Activated effector memory CD4-positive, alpha-beta T cell treated with Interleukin-2 at 50 U/mL for 16 hours (primary cell): ENCODE measurements at regions not wholly inside any gene's neighbourhood (a gene's known extent, or its start where the extent isn't known, plus 50 kb on each side); places are given as distances from the start of the nearest gene placed in this dataset.
"Not testable (repeated sequence)": the region's sequence is repeated elsewhere in the genome, so short reads cannot be mapped to it uniquely, and the experiment has no call there.

Source experiments
- DNase-seq: peaks from one replicate; pipeline ENCODE4 v3.0.0-alpha.2; 2020

DNA sequence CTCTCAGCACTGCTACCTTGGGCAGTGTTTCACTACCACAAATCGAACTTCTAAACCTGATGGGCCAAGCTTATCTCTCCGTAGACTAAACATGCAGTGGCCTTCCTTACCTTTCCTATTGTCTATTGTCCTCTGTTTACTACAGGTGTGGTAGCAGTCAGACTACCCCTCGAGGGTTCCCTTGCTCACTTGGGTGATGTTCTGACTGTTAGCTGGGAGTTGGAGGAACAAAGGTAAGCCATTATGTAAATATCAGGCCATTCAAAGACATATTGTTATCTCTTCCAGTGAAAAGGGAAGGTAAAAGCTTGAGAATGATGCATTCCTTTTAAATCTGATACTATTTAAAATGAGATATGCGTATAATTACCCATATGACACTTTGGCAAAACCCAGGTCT is 828.3 kb upstream of the EEF2KMT start:
- DNase-seq = no peak

DNA sequence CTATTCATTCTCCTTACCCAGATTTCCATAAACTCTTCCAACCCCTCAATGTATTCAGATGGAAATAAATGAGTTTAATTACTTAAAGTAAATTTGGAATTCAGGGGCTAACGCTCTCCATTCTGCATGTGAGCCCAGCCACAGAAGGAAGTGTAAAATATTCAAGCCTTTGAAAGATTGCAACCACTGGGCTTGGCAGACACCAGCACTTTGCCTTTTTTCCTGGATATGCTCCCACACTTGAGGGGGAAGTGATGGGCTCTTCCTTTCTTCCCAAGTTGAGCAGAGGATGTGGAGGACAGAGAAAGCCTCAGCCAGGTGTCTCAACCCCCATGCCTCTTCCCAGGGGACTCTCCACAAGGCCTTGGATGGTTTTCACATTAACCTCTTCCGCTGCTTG is 825.1 kb upstream of the EEF2KMT start:
- DNase-seq = no peak

- no peak for DNase-seq
These were observed 821.1 kb upstream of the EEF2KMT start for GRCh38 chr16:5918567-5919130.

- no peak for DNase-seq
These were observed 820.0 kb upstream of the EEF2KMT start for GRCh38 chr16:5917436-5918195.

DNA sequence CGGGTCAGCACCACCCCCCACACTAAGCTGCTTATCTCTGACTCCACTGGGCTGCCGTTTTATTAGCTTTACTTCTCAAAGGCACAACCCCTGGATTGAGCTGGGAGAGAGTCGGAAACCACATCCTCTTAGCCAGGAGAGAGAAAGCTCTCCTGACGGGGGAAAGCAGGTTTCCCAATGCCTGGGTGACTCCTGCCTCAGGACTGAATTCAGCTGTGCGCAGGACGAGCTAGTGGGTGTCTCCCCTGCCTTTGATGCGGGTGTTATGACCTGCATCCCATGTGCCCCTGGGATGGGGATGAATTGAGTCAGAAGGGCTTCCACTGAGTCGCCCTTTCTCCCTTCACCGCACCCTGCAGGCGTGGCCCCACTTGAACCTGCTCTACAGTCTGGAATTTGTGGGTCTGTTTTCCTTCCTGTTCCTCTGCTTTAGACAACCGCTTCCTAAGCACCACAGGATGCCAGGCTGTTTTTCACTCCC is 819.2 kb upstream of the EEF2KMT start:
- no peak for DNase-seq

DNA sequence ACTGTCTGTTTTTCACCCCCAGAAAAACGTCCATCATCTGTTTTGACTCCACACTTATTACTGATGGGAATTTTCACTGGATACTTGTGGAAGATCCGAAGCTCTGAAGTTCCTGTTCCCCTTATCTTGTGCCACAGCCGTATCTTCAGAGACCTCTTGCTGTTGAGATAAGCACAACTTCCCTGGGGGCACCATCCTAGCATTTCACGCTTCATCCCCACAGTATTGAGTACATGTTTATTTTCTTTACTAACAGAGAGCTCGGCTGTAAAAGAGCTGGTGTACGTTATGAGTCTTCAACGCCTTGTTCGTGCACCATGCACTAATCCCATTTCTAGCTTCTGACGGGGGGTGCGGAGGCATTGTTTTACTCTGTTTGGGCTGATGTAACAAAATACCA is 813.6 kb upstream of the EEF2KMT start:
- no peak for DNase-seq

DNA sequence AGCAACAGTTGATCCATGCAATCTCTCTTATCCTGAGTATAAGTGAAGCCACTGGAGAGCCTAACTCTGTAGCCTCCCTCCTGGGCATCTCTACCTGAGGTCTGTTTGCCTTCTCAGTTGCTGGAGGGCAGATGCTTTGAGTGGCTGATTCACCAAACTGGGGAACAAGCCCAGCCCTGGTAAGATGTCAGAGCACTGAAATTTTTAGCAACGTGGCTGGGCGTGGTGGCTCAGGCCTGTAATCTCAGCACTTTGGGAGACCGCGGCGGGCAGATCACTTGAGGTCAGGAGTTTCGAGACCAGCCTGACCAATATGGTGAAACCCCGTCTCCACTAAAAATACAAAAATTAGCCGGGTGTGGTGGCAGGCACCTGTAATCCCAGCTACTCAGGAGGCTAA is 812.0 kb upstream of the EEF2KMT start:
- not testable (repeated sequence) for DNase-seq

DNA sequence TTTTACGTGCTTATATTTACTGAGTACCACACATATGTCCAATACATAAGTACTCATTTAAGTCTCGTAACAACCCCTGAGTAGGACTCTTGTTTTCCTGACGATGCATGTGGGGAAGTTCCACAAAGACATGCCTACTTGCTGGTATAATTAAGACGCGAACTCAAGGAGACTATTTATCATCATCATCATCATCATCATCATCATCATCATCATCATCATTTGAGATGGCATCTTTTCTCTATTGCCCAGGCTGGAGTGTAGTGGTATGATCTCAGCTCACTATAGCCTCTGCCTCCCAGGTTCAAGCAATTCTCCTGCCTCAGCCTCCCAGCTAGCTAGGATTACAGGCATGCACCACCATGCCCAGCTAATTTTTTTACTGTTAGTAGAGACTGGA is 809.9 kb upstream of the EEF2KMT start:
- DNase-seq = no peak

DNA sequence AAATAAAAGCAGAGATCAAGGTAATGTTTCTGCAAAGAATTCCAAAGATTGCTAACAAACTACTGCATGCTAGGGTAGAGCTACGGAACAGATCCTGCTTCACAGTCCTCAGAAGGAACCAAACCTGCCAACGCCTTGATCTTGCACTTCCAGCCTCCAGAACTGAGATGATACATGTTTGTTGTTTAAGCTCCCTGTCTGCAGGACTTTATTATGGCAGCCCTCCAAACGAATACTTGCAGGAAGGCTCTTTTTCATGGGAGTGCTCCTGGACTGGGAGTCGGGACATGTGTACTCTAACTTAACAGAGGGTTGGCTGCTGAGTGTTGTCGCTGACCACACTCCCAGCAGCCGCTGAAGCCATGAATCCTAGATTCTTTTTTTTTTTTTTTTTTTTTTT is 808.8 kb upstream of the EEF2KMT start:
- no peak for DNase-seq

GRCh38 chr16:5905935-5906334 is 808.3 kb upstream of the EEF2KMT start:
- no peak for DNase-seq

GRCh38 chr16:5903832-5904231 is 806.2 kb upstream of the EEF2KMT start:
- DNase-seq = no peak

DNA sequence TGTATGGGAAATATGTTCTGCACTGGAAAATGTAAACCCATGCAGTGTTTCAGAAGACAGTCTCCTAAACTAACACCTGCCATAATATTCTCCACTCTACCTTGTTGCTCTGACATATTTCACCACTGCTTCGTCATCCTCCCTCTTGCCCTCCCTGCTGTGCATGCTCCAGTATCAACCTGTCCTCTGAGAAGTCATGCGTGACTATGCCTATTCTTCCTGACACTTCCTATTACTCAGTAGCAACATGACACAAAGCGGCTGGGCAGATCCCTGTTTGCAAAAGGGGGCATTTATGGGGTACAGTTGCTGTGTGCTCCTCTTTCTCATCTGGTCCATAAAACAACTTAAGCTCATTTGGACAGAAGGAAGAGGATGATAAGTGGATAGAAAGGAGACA is 805.6 kb upstream of the EEF2KMT start:
- DNase-seq = no peak

DNA sequence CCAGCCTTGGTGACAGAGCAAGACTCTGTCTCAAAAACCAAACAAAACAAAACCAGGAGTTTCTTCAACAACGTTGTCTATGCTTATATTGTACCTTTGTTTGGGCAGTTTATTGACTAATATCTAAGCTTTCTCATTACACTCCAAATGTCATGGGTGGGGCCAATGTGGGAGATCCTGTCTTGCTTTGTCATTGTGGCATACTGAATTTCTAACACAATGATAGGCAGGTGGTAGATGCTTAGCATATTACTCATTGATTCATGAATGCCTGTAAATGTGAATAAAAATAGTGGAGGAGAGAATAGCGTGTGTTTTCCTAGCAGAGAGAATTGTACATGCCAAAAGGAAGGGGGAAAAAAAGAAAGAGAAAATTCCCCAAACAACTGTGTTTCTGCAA is 802.5 kb upstream of the EEF2KMT start:
- no peak for DNase-seq

GRCh38 chr16:5895976-5896375 is 798.4 kb upstream of the EEF2KMT start:
- no peak for DNase-seq

- no peak for DNase-seq
These were observed 797.5 kb upstream of the EEF2KMT start for GRCh38 chr16:5895137-5895536.

DNA sequence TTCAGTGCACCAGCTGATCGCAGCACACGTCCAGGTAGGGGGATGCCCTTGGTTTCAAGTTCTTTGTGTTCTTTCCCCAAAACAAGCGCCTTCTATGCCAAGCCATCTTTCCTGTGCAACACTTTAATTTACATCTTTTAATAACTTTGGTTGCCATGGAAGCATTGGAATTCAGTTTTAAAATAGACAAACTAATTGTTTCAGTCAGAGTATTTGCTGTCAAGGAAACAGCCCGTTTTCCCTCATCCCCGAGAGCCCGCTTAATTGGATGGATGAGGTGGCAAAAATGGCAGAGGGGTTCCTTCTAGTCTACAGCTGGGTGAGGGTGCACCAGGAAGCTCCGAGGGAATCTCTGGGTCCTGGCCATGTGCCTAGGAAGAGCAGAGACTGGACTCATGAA is 793.7 kb upstream of the EEF2KMT start:
- no peak for DNase-seq

GRCh38 chr16:5885521-5885920 is 787.9 kb upstream of the EEF2KMT start:
- DNase-seq = no peak

GRCh38 chr16:5884996-5885395 is 787.4 kb upstream of the EEF2KMT start:
- no peak for DNase-seq

DNA sequence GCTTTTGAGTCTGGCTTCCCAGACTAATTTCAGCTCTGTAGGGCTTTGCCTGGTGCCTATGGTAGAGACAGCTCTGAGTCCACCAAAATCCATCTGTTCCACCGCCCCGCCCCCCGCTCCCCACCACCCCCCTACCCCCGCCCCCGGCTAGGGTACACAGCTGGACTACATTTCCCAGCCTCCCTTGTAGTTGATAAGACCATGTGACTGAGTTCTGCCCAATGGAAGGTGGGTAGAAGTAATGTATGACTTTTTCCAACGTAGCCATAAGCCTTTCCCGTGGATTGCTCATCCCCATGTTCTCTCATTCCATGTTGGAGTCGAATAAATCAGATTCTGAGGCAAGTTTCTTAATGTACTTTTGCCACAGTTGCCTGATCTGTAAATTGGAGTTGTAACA is 786.7 kb upstream of the EEF2KMT start:
- no peak for DNase-seq

DNA sequence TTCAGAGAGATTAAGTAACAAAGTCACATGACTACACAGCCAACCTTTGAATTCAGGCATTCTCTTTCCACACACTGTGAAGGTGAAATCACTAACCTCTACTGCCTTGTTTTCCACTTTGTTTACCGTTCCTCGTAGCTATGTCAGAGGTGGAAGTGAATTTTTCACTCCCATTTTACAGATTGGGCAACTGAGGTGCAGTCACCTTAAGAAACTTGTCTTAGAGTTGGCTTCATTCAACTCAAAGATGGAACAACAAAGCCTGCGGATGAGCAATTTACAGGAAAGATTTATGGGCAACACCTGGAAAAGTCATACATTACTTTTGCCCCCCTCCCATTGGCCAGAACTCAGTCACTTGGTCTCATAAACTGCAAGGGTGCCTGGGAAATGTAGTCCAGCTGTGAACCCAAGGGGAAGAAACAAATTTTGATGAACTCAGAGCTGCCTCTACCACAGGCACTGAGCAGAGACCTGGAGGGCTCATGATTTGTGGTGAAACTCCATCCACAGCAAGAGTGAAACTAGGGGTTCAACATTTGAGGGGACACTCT is 784.6 kb upstream of the EEF2KMT start:
- no peak for DNase-seq

DNA sequence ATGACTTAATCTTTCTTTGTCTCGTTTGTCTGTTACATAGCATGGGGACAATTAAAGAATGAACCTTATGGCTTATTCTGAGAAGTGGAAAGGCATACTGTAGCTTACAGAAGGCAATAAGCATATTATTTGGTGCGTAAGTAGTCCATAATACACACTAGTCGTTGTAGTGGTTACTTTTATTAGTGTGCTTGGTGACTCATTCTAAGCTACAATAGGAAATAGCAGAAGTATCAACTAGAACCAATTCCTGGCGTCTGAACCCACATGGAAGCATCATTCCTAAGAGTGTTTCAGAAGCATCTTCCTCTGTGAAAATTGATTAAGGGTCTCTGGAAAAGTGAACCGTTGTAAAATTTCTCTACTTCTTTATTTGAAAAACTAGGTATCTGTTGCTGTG is 777.8 kb upstream of the EEF2KMT start:
- no peak for DNase-seq

DNA sequence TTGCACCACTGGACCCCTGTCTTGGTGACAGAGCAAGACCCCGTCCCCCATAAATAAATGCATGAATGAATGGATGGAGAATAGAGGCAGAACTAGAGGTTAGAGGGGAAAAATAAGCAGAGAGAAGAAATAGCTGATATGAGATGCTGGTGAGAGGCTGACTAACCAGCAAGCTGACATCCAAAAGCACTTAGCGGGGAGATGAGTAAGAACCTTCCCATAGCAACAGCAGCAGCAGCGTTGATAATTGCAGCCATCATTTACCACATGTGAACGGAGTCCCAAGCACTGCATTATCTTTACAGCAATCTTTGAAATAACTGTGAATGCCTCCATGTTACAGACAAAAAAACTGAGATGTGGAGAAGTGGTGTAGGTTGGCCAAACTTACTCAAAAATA is 777.3 kb upstream of the EEF2KMT start:
- no peak for DNase-seq

GRCh38 chr16:5873221-5873620 is 775.6 kb upstream of the EEF2KMT start:
- DNase-seq = no peak

DNA sequence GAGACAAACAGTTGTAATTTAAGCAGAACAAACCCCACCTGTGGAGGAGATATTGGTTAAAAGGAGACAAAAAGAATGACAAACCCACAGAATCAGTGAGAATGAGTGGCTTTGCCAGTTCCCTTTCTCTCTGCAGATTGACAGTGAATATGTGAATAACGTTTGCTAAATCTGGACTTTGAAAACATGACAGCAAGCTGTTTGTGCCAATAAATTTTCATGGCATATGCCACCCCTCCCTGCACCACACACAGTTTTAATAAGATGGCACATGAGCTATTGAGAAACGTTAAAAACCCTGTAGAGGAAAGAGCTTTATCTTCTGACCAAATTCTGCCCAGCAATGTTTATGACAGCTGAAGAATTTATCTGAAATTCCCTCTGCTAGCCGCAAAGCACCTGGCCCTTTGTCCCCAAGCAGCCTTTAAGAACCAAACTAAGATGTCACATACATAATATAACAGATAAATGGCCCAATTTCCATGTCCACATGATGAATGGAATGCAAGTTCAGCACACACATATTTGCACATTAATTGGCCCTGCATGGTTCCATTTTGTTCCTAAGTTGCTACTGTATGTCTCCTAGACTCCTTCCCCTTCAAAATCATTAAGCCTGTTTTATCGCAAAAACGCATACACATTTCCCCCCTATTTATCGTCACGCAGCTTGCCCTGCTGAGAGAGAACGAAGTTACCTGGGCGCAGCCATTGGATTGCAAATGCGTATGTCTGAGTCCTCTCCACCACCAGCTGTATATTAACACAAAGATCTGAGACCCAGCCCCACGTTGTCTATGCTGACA is 773.5 kb upstream of the EEF2KMT start:
- DNase-seq = no peak
